Liver (tissue), 7 donors: ENCODE measurements at regions not wholly inside any gene's neighbourhood (a gene's known extent, or its start where the extent isn't known, plus 50 kb on each side); places are given as distances from the start of the nearest gene placed in this dataset.

Experiments
- DNase-seq: peaks from one replicate; pipeline ENCODE4 v3.0.0-alpha.2; 2017; ENCODE audit warnings: low spot score
- H3K27ac ChIP-seq, 2 donors: one replicate each; pipeline ENCODE4 v1.7.0; 2013; ENCODE audit warnings: inconsistent platforms in 2 of 2, low read length in 2 of 2, control low read depth in 1 of 2, low read depth in 1 of 2, mild to moderate bottlenecking in 1 of 2
- H3K27me3 ChIP-seq, 4 donors: one replicate each; pipeline versions ENCODE4 v1.6.1 to v1.7.0; 2013; ENCODE audit warnings: low read length in 3 of 4, inconsistent platforms in 1 of 4, mild to moderate bottlenecking in 1 of 4, moderate library complexity in 1 of 4; ENCODE audit not compliant: control insufficient read depth in 4 of 4, insufficient read depth in 4 of 4
- H3K36me3 ChIP-seq, 4 donors: one replicate each; pipeline versions ENCODE4 v1.6.1 to v1.7.0; 2013; ENCODE audit warnings: low read length in 3 of 4, mild to moderate bottlenecking in 3 of 4, low read depth in 1 of 4, moderate library complexity in 1 of 4; ENCODE audit not compliant: control insufficient read depth in 4 of 4, insufficient read depth in 3 of 4
- H3K4me1 ChIP-seq, 4 donors: one replicate each; pipeline versions ENCODE4 v1.6.1 to v1.7.0; 2013; ENCODE audit warnings: low read length in 3 of 4, mild to moderate bottlenecking in 3 of 4, moderate library complexity in 1 of 4; ENCODE audit not compliant: control insufficient read depth in 4 of 4, insufficient read depth in 4 of 4
- H3K4me3 ChIP-seq, 3 donors: one replicate each; pipeline versions ENCODE4 v1.6.1 to v1.7.0; 2013; ENCODE audit warnings: low read length in 3 of 3, control low read depth in 1 of 3, low read depth in 1 of 3, mild to moderate bottlenecking in 1 of 3
- H3K9ac ChIP-seq, 2 donors: one replicate each; pipeline ENCODE4 v1.7.0; 2013; ENCODE audit warnings: low read length in 2 of 2, mild to moderate bottlenecking in 2 of 2, moderate library complexity in 2 of 2, control low read depth in 1 of 2, low read depth in 1 of 2
- H3K9me3 ChIP-seq, 4 donors: one replicate each; pipeline versions ENCODE4 v1.6.1 to v1.7.0; 2013; ENCODE audit warnings: low read length in 3 of 4; ENCODE audit not compliant: control insufficient read depth in 4 of 4
- ATF3 ChIP-seq: IDR thresholded peaks from 2 replicates; pipeline ENCODE4 v1.6.1; 2016; ENCODE audit warnings: antibody characterized with exemption
- FOXA1 ChIP-seq: IDR thresholded peaks from 2 replicates; pipeline ENCODE4 v1.6.1; 2016; ENCODE audit warnings: antibody characterized with exemption
- FOXA2 ChIP-seq: IDR thresholded peaks from 2 replicates; pipeline ENCODE4 v1.6.1; 2016; ENCODE audit warnings: antibody characterized with exemption
- HNF4G ChIP-seq: IDR thresholded peaks from 2 replicates; pipeline ENCODE4 v1.6.1; 2016; ENCODE audit warnings: antibody characterized with exemption
- JUND ChIP-seq, 2 donors: IDR thresholded peaks; 2 replicates each; pipeline ENCODE4 v1.6.1; 2016; ENCODE audit warnings: antibody characterized with exemption in 2 of 2
- MAX ChIP-seq: IDR thresholded peaks from 2 replicates; pipeline ENCODE4 v1.6.1; 2016; ENCODE audit warnings: antibody characterized with exemption
- NR2F2 ChIP-seq: IDR thresholded peaks from 2 replicates; pipeline ENCODE4 v1.6.1; 2016; ENCODE audit warnings: antibody characterized with exemption
- RAD21 ChIP-seq, 2 donors: IDR thresholded peaks; 2 replicates each; pipeline ENCODE4 v1.6.1; 2016; ENCODE audit warnings: antibody characterized with exemption in 2 of 2, mild to moderate bottlenecking in 2 of 2
- REST ChIP-seq: IDR thresholded peaks from 2 replicates; pipeline ENCODE4 v1.6.1; 2016; ENCODE audit warnings: antibody characterized with exemption, mild to moderate bottlenecking
- RXRA ChIP-seq, 2 donors: IDR thresholded peaks; 2 replicates each; pipeline ENCODE4 v1.6.1; 2017 to 2018; ENCODE audit warnings: antibody characterized with exemption in 2 of 2, mild to moderate bottlenecking in 1 of 2
- SP1 ChIP-seq: IDR thresholded peaks from 2 replicates; pipeline ENCODE4 v1.6.1; 2018; ENCODE audit warnings: antibody characterized with exemption, mild to moderate bottlenecking
- TAF1 ChIP-seq: conservative IDR thresholded peaks from 2 replicates; pipeline ENCODE4 v1.6.1; 2016; ENCODE audit warnings: antibody characterized with exemption, mild to moderate bottlenecking
- YY1 ChIP-seq: IDR thresholded peaks from 2 replicates; pipeline ENCODE4 v1.6.1; 2016; ENCODE audit warnings: antibody characterized with exemption, mild to moderate bottlenecking
- ZBTB33 ChIP-seq: IDR thresholded peaks from 2 replicates; pipeline ENCODE4 v1.6.1; 2016; ENCODE audit warnings: antibody characterized with exemption
- WGBS: extraction: QIAGEN DNeasy Blood & Tissue Kit; methylation state at CpG from one replicate; pipeline ENCODE4 v1.1.7; 2013; 5-methylcytosine and 5-hydroxymethylcytosine counted together
- donor health status: healthy.
- donor health status: healthy.
- donor health status: healthy.
- donor health status: healthy.

GRCh38 chr10:117699436-117700075 is 157.0 kb downstream of the EMX2 start (continued):
- no peak for TF ChIP-seq REST
- no peak for TF ChIP-seq TAF1
- no peak for TF ChIP-seq HNF4G
- no peak for TF ChIP-seq ZBTB33
- TF ChIP-seq YY1, result no peak

GRCh38 chr10:117710181-117710798 is 167.7 kb downstream of the EMX2 start:
- H3K4me3 ChIP-seq, result no peak overlapping the region
- no peak overlapping the region for H3K27ac ChIP-seq
- no peak for DNase-seq
- 79% methylated on average over 8 of the region's 8 CpGs for WGBS
- TF ChIP-seq JUND (IDR thresholded peaks at IDR 0.05) (no peak), RAD21 (IDR thresholded peaks at IDR 0.05) (peak in 1 of 2 donors; percentile 6), NR2F2 (no peak), REST (no peak), RXRA (IDR thresholded peaks at IDR 0.05) (no peak)
- no peak overlapping the region for H3K9ac ChIP-seq
- no peaks in the 10 kb centered on the region for H3K36me3 ChIP-seq
- no peaks in the 10 kb centered on the region for H3K27me3 ChIP-seq
- no peaks in the 10 kb centered on the region for H3K4me1 ChIP-seq
- H3K9me3 ChIP-seq, result peaks cover 0 to 4% (median 2%) of the 10 kb centered on the region in 4 donors

GRCh38 chr10:117716889-117717288 is 174.3 kb downstream of the EMX2 start:
- Histone ChIP-seq H3K4me1 (no peaks in the 10 kb centered on the region), H3K36me3 (no peaks in the 10 kb centered on the region), H3K27ac (no peak overlapping the region), H3K4me3 (no peak overlapping the region), H3K27me3 (peaks cover 0 to 3% (median 0%) of the 10 kb centered on the region in 4 donors), H3K9ac (no peak overlapping the region), H3K9me3 (peaks cover 0 to 9% (median 4%) of the 10 kb centered on the region in 4 donors)
- 75% methylated on average over 1 of the region's 1 CpG for WGBS
- no peak for DNase-seq
- TF ChIP-seq ATF3 (no peak), HNF4G (no peak), RXRA (IDR thresholded peaks at IDR 0.05) (no peak), MAX (no peak), YY1 (no peak), FOXA2 (no peak), SP1 (no peak), FOXA1 (no peak), REST (no peak)
